ENCODE measurements at regions not wholly inside any gene's neighbourhood (a gene's known extent, or its start where the extent isn't known, plus 50 kb on each side); places are given as distances from the start of the nearest gene placed in this dataset.

GRCh38 chr12:13383379-13383778 is 186.9 kb downstream of the EMP1 start:
- DNase-seq, result no peak

DNA sequence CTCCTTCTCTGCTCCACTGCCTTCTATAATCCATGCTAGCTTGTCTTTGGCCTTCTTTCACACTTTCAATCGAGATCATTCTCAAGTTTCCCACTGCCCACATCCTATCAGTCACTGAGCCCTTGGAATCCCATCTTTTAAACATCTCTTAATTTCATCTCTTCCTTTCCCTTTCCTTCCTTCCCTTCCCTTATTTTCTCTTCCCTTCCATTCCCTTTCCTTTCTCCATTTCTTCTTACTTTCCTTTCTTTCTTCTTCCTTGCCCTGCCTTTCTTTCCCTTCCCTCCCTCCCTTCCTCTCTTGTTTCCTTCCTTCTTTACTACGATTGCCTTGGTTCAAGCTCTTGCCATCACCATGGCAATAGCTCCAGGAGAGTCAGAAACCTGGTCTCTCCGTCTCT is 183.8 kb downstream of the EMP1 start:
- no peak for DNase-seq

DNA sequence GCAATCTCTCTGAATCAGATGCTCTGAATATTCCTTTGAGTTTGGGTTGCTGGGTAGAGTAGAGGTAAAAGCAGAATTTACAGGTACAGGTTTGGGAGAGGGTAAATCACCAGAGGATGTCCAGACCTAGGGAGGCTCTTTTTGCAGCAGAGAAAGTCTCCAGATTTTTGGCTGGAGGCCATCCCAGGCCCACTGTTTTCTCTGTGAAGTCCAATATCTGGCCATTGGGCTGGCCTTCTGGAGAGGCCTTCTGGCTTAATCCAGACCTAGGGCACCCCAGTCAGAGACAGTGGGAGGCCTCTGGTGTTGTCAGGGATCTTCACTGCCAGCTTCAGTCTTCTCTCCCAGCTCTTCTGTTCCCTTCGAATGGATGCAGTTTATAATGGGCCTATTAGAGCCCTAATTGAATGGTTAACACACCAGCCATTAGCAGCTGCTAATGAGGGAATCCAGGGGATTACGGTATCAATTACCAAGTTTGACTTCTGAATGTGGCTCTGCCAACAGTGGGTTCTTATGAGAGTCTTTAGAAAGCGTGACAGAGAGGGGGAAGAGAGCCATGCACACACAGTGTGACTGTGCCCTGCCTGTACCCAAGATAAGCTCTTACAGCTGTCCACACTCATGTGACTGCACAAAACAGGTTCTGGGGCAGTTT is 183.1 kb downstream of the EMP1 start:
- no peak for DNase-seq

- no peak for DNase-seq
Observed at GRCh38 chr12:13377698-13378097, 181.2 kb downstream of the EMP1 start.

DNA sequence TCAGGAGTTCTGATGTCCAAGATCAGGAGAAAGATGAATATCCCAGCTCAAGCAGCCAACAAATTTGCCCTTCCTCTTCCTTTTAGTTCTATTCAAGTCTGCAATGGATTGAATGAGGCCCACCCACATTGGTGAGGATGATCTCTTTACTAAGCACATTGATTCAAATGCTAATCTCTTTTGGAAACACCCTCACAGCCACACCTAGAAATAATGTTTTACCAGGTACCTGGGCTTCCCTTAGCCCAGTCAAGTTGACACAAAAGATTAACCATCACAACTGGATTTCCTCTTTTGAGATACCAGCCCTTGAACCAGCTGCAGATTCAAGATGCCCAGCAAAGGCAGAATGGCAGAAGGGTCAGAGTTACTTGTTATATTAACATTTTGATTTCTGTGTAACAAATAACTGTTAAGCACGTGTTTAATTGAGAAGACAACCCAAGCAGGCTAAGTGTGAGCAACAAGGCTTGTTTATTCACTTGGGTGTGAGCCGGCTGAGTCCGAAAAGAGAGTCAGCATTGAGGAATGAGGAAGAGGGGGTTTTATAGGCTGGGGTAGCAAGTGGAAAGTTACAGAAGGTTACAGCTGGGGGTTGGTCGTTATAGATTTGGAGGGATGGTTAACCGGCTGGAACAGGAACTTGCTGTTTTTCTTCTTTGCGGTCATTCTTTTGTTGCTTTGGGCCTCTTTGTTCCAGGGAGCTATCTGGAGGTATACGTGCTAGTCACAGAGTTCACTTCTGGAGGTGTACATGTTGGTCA is 180.3 kb downstream of the EMP1 start:
- DNase-seq, result no peak

GRCh38 chr12:13375583-13376345 is 179.2 kb downstream of the EMP1 start:
- DNase-seq, result no peak

DNA sequence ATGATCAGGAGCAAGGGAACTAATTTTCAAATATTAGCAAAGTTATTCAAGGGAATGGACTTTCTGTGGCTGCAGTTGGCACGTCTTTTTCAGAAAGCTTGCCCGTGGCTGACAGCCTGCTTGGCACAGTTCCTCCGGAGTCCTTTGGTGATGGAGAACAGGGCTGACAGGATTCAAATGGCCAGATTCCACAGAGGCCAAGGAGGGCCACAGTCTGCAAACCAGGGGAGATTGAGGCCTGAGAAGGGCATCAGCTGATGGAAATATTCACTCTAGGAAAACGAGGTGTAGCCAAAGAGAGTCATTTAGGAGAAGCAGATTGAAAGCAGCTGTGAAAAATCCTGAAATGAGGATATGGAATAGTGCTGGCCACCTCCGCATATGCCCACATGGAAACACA is 178.3 kb downstream of the EMP1 start:
- peak; percentile 28 for DNase-seq

DNA sequence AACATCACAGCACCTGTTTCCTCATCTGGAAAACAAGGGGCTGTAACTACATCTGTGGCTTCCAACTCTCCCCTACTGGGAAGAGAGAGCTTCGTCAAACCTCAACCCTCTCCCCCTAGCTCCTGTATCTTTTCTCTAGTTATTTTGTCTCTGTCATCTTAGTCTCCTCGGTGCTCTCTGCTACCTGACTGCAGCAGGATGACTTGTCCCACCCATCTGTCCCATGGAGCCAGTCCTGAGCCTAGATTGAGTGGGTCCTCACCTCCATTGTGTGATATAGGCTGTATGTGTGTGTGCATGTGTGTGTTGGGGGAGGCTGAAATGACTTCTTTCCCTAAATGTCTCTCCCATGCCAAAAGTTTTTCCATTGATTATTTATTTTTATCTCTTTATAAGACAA is 177.3 kb downstream of the EMP1 start:
- no peak for DNase-seq

GRCh38 chr12:13373131-13373530 is 176.6 kb downstream of the EMP1 start:
- DNase-seq, result no peak

DNA sequence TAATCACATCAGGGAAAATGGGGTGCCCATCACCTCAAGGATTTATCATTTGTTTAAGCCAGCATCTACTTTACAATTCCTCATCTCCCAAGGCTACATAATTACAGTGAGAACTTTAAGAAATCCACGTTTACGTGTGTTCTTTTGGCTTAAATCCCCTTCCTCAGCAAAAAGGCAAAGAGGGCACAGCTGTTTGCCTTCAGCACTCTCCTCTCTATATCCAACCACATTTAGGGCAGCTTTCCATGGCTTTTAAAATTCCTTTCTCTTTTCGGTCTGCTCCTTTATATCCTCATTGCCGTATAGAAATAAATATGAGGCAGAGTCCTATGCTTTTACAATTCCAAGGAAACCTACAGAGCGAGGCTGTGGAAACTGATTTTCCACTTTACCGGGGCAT is 175.9 kb downstream of the EMP1 start:
- DNase-seq, result no peak

DNA sequence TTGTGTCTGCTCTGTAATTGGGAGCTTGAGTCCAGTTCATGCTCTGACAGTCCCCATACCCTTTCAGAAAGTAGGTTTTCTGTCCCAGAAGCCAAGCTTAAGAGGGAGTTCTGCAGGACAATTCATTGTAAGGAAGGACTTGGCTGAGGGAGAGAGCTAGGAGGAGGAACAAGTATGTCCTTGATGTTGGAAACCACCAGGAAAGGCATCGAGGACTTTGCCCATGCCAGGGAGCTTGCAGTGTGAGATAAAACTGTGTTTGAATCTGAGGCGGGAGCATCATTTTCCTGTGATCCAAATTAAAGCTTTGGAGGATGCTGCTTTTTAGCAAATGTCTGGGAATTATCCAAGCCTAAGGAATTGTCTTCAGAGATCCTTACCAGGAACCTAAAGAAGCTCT is 175.3 kb downstream of the EMP1 start:
- DNase-seq, result no peak

DNA sequence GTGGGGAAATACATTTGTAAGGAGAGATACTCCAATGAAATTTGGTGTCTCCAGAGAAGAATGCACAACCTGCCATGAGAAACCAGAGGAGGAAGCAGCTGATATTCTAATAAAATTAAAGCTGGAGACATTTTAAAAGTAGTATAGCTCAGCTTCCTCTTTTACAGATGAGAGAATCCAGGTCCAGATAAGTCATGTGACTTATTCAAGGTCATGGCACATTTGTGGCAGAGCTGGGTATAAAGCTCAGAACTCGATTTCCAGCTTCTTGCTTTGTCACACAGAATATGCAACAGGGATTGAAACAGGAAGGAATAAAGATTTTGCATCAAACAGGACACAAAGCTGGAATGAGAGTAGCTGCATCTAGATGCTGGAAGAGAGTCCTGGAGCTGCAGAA is 174.8 kb downstream of the EMP1 start:
- DNase-seq, result no peak

DNA sequence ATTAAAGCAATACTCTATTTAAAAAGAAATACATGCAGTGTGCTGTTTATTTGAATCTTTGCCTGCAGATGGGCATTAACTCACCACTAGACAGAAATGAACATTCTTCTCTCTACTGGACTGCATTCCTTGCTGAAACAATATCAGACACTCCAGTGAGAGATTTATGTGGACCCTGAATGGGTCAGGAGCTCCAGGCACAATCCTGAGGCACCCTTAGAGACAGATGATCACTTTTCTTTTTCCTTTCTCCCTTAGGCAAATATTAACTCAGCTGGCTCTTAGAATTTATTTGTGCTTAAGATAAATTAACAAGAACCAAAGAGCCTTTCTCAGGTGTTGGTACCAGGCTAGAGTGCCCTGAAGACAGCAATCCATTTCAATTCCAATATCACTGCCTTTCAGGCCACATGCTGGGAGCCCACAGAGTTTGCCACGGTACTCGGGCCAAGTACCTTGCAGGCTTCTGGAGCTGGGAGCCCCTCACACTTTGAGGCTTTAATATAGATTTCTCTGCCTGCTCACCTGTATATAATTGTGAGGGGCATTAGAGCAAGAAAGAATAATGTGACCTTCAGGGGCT is 173.0 kb downstream of the EMP1 start:
- no peak for DNase-seq

DNA sequence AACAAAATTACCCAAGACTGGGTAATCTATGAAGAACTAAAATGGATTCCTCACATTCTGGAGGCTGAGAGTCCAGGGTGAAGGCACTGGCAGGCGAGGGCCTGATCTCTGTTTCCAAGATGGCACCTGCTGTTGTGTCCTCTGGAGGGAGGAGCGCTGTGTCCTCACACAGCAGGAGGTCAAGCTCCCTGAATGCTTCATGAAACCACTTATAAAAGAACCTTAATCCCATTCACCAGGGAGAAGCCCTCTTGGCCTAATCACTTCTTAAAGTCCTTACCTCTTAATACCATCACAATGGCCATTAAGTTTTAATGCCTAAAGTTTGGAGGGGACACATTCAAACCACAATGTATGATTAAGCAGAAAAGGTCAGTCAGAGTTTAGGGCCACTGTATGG is 172.4 kb downstream of the EMP1 start:
- no peak for DNase-seq

GRCh38 chr12:13368431-13368830 is 171.9 kb downstream of the EMP1 start:
- DNase-seq, result no peak

- DNase-seq, result no peak
Observed at GRCh38 chr12:13367973-13368372, 171.4 kb downstream of the EMP1 start.

DNA sequence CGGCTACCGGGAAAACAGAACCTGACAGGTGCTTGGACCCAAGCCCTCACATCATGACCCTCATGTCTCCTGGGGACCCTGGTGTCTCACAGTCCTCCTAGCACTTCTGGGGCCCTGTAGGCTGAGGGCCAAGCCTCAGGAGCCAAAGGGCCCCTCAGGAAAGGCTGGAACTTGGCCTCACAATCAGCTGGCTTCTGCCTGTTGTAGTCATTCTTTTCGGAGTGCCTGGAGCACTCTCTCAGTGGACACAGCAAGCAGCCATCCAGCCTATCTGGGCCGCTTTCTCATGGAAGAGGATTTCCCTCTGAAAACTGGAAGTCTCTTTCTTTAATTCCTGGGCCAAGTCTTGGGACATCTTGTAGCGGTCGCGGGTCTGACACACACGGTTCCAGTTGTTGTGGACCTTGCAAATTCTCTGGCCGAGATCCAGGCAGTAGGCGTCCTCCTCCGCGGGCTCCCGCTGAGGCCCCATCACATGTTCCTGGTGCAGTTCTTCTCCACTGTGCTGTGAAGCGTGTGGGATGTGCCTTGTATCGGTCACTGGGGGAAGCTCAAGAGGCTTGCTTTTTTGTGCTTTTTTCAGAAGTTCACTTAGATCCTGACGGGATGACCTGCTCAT is 169.3 kb downstream of the EMP1 start:
- no peak for DNase-seq

- DNase-seq, result no peak
Observed at GRCh38 chr12:13362260-13362841, 165.8 kb downstream of the EMP1 start.

GRCh38 chr12:13359636-13360035 is 163.1 kb downstream of the EMP1 start:
- DNase-seq, result no peak

DNA sequence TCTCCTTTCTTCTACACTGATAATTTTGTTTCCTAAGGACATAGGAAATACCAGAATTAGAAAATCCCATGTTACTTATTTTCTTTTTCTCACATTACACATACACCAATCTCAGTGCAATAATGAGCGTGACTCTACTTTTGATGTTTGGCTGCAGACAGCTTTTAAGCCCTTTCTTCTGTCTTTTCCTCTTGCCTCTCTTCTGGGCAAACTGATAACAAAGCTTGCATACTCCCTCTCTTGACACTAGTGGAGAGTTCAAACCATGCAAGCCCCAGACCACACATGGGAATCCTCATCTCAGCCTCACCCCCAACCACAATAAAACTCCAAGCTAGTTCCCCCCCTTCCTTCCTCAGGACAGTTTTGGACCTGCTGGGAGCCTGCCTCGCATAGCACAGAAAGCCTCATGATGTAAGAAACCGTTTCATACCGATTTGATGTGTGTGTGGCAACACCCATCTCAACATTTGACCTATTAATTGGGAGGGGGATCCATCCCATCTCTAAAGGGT is 161.9 kb downstream of the EMP1 start:
- DNase-seq, result no peak

DNA sequence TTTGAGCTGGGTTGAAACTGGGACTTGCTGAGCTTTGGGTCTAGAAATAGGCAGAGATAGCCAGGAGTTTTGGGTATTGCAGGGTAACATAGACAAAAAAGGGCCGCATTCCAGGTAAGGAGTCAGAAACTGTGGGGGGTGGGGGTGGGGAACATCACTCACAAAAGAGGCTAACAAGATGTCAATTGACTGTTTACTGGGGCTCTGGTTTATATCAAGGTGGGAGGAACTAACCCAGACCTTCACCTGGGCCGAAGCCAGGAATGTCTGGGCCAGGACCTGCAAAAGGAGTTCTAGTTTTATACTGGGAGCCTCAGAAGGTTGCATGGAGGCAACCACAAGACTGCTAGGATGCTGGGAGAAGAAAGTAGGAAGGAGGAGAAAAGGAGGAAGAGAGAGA is 154.4 kb downstream of the EMP1 start:
- no peak for DNase-seq

- no peak for DNase-seq
Observed at GRCh38 chr12:13350381-13350780, 153.9 kb downstream of the EMP1 start.

All from muscle of arm (tissue), 1 donor.